Gastrocnemius medialis (tissue), 4 donors: ENCODE measurements at regions not wholly inside any gene's neighbourhood (a gene's known extent, or its start where the extent isn't known, plus 50 kb on each side); places are given as distances from the start of the nearest gene placed in this dataset.

Experiments
- POLR2A ChIP-seq, 2 donors: fragments of 450-650 bp; IDR thresholded peaks; one replicate each; pipeline ENCODE4 v1.6.1; 2017; ENCODE audit warnings: antibody characterized with exemption in 2 of 2, mild to moderate bottlenecking in 2 of 2, moderate library complexity in 2 of 2
- TF ChIP-seq, protein P1 (sequence below), 5 experiments: fragments of 450-650 bp in 3 of 5; fragments of 200-600 bp in 2 of 5; sonication (generic) in 2 of 5; IDR thresholded peaks in 4 of 5; conservative IDR thresholded peaks in 1 of 5; 1 replicate in 4 of 5; 2 replicates in 1 of 5; pipeline ENCODE4 v1.5.1; 2016 to 2019; ENCODE audit warnings: antibody characterized with exemption in 5 of 5, mild to moderate bottlenecking in 3 of 5, moderate library complexity in 3 of 5

DNA sequence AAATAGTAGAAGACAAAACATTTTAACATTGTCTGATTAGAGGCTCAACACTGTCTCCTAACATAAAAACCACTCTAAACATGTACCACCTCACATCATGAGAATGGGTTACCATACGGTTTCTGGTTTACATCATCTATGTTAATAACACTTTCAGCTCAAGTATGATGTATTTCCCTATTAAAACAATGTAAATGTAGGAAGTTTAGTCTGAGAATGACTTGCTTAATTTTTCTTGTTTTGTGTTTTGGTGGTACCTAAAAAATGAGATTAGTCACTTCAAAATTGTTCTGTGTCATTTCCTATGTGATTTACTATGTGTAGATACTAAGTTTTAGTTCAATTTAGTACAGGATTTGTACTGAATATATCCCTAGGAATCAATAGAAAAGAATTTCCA, 195.8 kb upstream of the SEMA3C start:
- TF ChIP-seq, protein P1, sequence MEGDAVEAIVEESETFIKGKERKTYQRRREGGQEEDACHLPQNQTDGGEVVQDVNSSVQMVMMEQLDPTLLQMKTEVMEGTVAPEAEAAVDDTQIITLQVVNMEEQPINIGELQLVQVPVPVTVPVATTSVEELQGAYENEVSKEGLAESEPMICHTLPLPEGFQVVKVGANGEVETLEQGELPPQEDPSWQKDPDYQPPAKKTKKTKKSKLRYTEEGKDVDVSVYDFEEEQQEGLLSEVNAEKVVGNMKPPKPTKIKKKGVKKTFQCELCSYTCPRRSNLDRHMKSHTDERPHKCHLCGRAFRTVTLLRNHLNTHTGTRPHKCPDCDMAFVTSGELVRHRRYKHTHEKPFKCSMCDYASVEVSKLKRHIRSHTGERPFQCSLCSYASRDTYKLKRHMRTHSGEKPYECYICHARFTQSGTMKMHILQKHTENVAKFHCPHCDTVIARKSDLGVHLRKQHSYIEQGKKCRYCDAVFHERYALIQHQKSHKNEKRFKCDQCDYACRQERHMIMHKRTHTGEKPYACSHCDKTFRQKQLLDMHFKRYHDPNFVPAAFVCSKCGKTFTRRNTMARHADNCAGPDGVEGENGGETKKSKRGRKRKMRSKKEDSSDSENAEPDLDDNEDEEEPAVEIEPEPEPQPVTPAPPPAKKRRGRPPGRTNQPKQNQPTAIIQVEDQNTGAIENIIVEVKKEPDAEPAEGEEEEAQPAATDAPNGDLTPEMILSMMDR (IDR thresholded peaks at IDR 0.05 in 4 of 5, conservative IDR thresholded peaks at IDR 0.05 in 1 of 5) = no peak
- no peak for TF ChIP-seq POLR2A (IDR thresholded peaks at IDR 0.05)
